Neural cell (in vitro differentiated cells): ENCODE measurements at regions not wholly inside any gene's neighbourhood (a gene's known extent, or its start where the extent isn't known, plus 50 kb on each side); places are given as distances from the start of the nearest gene placed in this dataset.

ENCODE experiments used
- H2AFZ ChIP-seq: fragments of 200-600, 300-800 bp; sonication (generic), shearing (Covaris generic); 2 replicates; pipeline ENCODE4 v1.6.0; 2014; ENCODE audit warnings: low read depth, mild to moderate bottlenecking, antibody characterized with exemption, low read length, moderate library complexity
- H3F3A ChIP-seq: fragments of 200-600 bp; shearing (Covaris generic); 2 replicates; pipeline ENCODE4 v1.6.1; 2016; ENCODE audit warnings: mild to moderate bottlenecking, moderate library complexity, mixed read lengths, antibody characterized with exemption, low read length; ENCODE audit not compliant: insufficient read depth, poor library complexity, severe bottlenecking
- H3K27ac ChIP-seq: fragments of 200-600, 300-800 bp; sonication (generic), shearing (Covaris generic); 2 replicates; pipeline ENCODE4 v1.5.1; 2014; ENCODE audit warnings: mild to moderate bottlenecking, low read length, moderate library complexity
- H3K27me3 ChIP-seq: fragments of 300-800, 200-600 bp; sonication (generic), shearing (Covaris generic); 2 replicates; pipeline ENCODE4 v1.6.0; 2014; ENCODE audit warnings: mild to moderate bottlenecking, low read depth, low read length, moderate library complexity; ENCODE audit not compliant: insufficient read depth
- H3K36me3 ChIP-seq: fragments of 300-800, 200-600 bp; sonication (generic), shearing (Covaris generic); 2 replicates; pipeline ENCODE4 v1.5.1; 2014; ENCODE audit warnings: mild to moderate bottlenecking, antibody characterized with exemption, low read length, moderate library complexity; ENCODE audit not compliant: insufficient read depth
- H3K4me2 ChIP-seq: fragments of 300-800, 200-600 bp; sonication (generic), shearing (Covaris generic); 2 replicates; pipeline ENCODE4 v1.6.0; 2014; ENCODE audit warnings: mild to moderate bottlenecking, low read length
- H3K4me3 ChIP-seq: fragments of 300-800, 200-600 bp; sonication (generic), shearing (Covaris generic); 2 replicates; pipeline ENCODE4 v1.5.1; 2014; ENCODE audit warnings: mild to moderate bottlenecking, low read length, moderate library complexity
- H3K79me2 ChIP-seq: fragments of 200-600 bp; shearing (Covaris generic); replicated peaks from 2 replicates; pipeline ENCODE4 v1.6.0; 2014; ENCODE audit warnings: mild to moderate bottlenecking, low read length, moderate library complexity; ENCODE audit not compliant: insufficient read depth
- H3K9ac ChIP-seq: fragments of 300-800, 200-600 bp; sonication (generic), shearing (Covaris generic); 2 replicates; pipeline ENCODE4 v1.6.1; 2016; ENCODE audit warnings: mild to moderate bottlenecking, low read length, mixed read lengths
- H3K9me2 ChIP-seq: fragments of 200-600 bp; shearing (Covaris generic); 2 replicates; pipeline ENCODE4 v1.6.1; 2016; ENCODE audit warnings: mild to moderate bottlenecking, low read length, mixed read lengths; ENCODE audit not compliant: insufficient read depth
- H3K9me3 ChIP-seq: fragments of 200-600, 300-800 bp; sonication (generic), shearing (Covaris generic); 2 replicates; pipeline ENCODE4 v1.6.1; 2016; ENCODE audit warnings: mild to moderate bottlenecking, mixed run types, low read length, moderate library complexity, mixed read lengths
- H4K20me1 ChIP-seq: fragments of 200-600 bp; shearing (Covaris generic); 2 replicates; pipeline ENCODE4 v1.6.1; 2016; ENCODE audit warnings: mild to moderate bottlenecking, mixed run types; ENCODE audit not compliant: insufficient read depth
- CTCF ChIP-seq: fragments of 450-650 bp; IDR thresholded peaks from 2 replicates; pipeline ENCODE4 v1.5.1; 2014; ENCODE audit warnings: antibody characterized with exemption, mild to moderate bottlenecking, moderate library complexity; ENCODE audit not compliant: poor library complexity, severe bottlenecking
- EP300 ChIP-seq: fragments of 450-650 bp; conservative IDR thresholded peaks from 2 replicates; pipeline ENCODE4 v1.6.1; 2014; ENCODE audit warnings: antibody characterized with exemption, mild to moderate bottlenecking, moderate library complexity; ENCODE audit not compliant: poor library complexity, severe bottlenecking
- EZH2 ChIP-seq: fragments of 200-600, 300-800 bp; shearing (Covaris generic), sonication (generic); IDR thresholded peaks from 2 replicates; pipeline ENCODE4 v1.6.1; 2014; ENCODE audit warnings: antibody characterized with exemption, low read length, borderline replicate concordance, mild to moderate bottlenecking; ENCODE audit not compliant: insufficient read depth, poor library complexity, severe bottlenecking
- MXI1 ChIP-seq: fragments of 450-650 bp; conservative IDR thresholded peaks from 2 replicates; pipeline ENCODE4 v1.6.1; 2014; ENCODE audit warnings: antibody characterized with exemption, mild to moderate bottlenecking; ENCODE audit not compliant: poor library complexity, severe bottlenecking
- POLR2AphosphoS5 ChIP-seq: IDR thresholded peaks from 2 replicates; pipeline ENCODE4 v1.6.1; 2012
- RAD21 ChIP-seq: fragments of 450-650 bp; conservative IDR thresholded peaks from 2 replicates; pipeline ENCODE4 v1.6.1; 2014; ENCODE audit warnings: antibody characterized with exemption, mild to moderate bottlenecking, moderate library complexity
- REST ChIP-seq: IDR thresholded peaks from 2 replicates; pipeline ENCODE4 v1.6.1; 2012; ENCODE audit warnings: borderline replicate concordance
- SMC3 ChIP-seq: fragments of 450-650 bp; conservative IDR thresholded peaks from 2 replicates; pipeline ENCODE4 v1.6.1; 2014; ENCODE audit warnings: antibody characterized with exemption, mild to moderate bottlenecking, moderate library complexity; ENCODE audit not compliant: poor library complexity
- TAF1 ChIP-seq: IDR thresholded peaks from 2 replicates; pipeline ENCODE4 v1.6.1; 2012; ENCODE audit warnings: low read depth

- Histone ChIP-seq H2AFZ (no peak overlapping the region), H3K9me3 (no peaks in the 10 kb centered on the region), H3K4me2 (no peak overlapping the region), H3K4me3 (no peak overlapping the region), H3F3A (no peaks in the 10 kb centered on the region), H3K27ac (no peak overlapping the region), H3K27me3 (no peaks in the 10 kb centered on the region), H3K79me2 (no peaks in the 10 kb centered on the region), H4K20me1 (no peaks in the 10 kb centered on the region), H3K9me2 (no peaks in the 10 kb centered on the region), H3K9ac (no peak overlapping the region), H3K36me3 (no peaks in the 10 kb centered on the region)
- TF ChIP-seq EZH2 (no peak), SMC3 (no peak), RAD21 (no peak), REST (no peak), MXI1 (no peak), EP300 (no peak), CTCF (no peak), POLR2AphosphoS5 (no peak), TAF1 (no peak)
Measured at GRCh38 chr18:43751835-43752234, 474.5 kb upstream of the SYT4 start.

GRCh38 chr18:43757273-43757672 is 480.0 kb upstream of the SYT4 start:
- Histone ChIP-seq H2AFZ (no peak overlapping the region), H3K27ac (no peak overlapping the region), H3K9me2 (no peaks in the 10 kb centered on the region), H4K20me1 (no peaks in the 10 kb centered on the region), H3K9me3 (no peaks in the 10 kb centered on the region), H3K79me2 (no peaks in the 10 kb centered on the region), H3K4me2 (no peak overlapping the region), H3K27me3 (no peaks in the 10 kb centered on the region), H3K4me3 (no peak overlapping the region), H3K36me3 (no peaks in the 10 kb centered on the region), H3F3A (no peaks in the 10 kb centered on the region), H3K9ac (no peak overlapping the region)
- TF ChIP-seq RAD21 (no peak), POLR2AphosphoS5 (no peak), EZH2 (no peak)

- no peaks in the 10 kb centered on the region for H4K20me1 ChIP-seq
- H3K27ac ChIP-seq = no peak overlapping the region
- no peaks in the 10 kb centered on the region for H3K36me3 ChIP-seq
- no peaks in the 10 kb centered on the region for H3F3A ChIP-seq
- no peaks in the 10 kb centered on the region for H3K79me2 ChIP-seq
- H2AFZ ChIP-seq = no peak overlapping the region
- no peaks in the 10 kb centered on the region for H3K9me3 ChIP-seq
- no peak for TF ChIP-seq POLR2AphosphoS5
- TF ChIP-seq REST = no peak
- no peak for TF ChIP-seq EP300
- TF ChIP-seq SMC3 = no peak
- TF ChIP-seq RAD21 = no peak
- no peak for TF ChIP-seq CTCF
- no peak for TF ChIP-seq EZH2
- TF ChIP-seq TAF1 = no peak
- no peak for TF ChIP-seq MXI1
- no peaks in the 10 kb centered on the region for H3K9me2 ChIP-seq
- H3K4me2 ChIP-seq = no peak overlapping the region
- H3K27me3 ChIP-seq = no peaks in the 10 kb centered on the region
- H3K9ac ChIP-seq = no peak overlapping the region
- H3K4me3 ChIP-seq = no peak overlapping the region
Measured at GRCh38 chr18:43758734-43759133, 481.4 kb upstream of the SYT4 start.
